OCI-LY7 (cell line): ENCODE measurements at regions not wholly inside any gene's neighbourhood (a gene's known extent, or its start where the extent isn't known, plus 50 kb on each side); places are given as distances from the start of the nearest gene placed in this dataset.

Experiments used
- BruUV-seq: library from RNA; stranded (reverse); fragments of 400-500 nt; replicated peaks from 2 replicates; lab custom pipeline; 2021; lab: Mats Ljungman, UMichigan
- CTCF ChIA-PET: fragments of 300-600 bp; sonication (Branson Sonifier 250); formaldehyde crosslinking; loops from one replicate; lab custom pipeline; 2022; ENCODE audit warnings: antibody characterized with exemption; ENCODE audit not compliant: unreplicated experiment; lab: Charles Lee
- POLR2A ChIA-PET: fragments of 300-600 bp; sonication (Branson Sonifier 250); formaldehyde crosslinking; loops from one replicate; lab custom pipeline; 2022; ENCODE audit warnings: antibody characterized with exemption; lab: Charles Lee
- DNase-seq: peaks from one replicate; pipeline ENCODE4 v3.0.0-alpha.2; 2015; ENCODE audit warnings: low spot score
- H2AFZ ChIP-seq: fragments of 200-600 bp; sonication (generic), shearing (Covaris generic); 2 replicates; pipeline ENCODE4 v1.6.1; 2014; ENCODE audit warnings: mild to moderate bottlenecking, antibody characterized with exemption, low read length, moderate library complexity
- H3K27ac ChIP-seq: fragments of 200-600 bp; sonication (generic); 2 replicates; pipeline ENCODE4 v1.5.1; 2014; ENCODE audit warnings: mixed run types, low read depth, mild to moderate bottlenecking, moderate library complexity, low read length, inconsistent platforms; ENCODE audit not compliant: poor library complexity, severe bottlenecking
- H3K36me3 ChIP-seq: fragments of 200-600 bp; sonication (generic); 2 replicates; pipeline ENCODE4 v1.6.1; 2014; ENCODE audit warnings: mild to moderate bottlenecking, antibody characterized with exemption, low read length, moderate library complexity, mixed read lengths; ENCODE audit not compliant: insufficient read depth
- H3K4me1 ChIP-seq: fragments of 200-600 bp; sonication (generic); 2 replicates; pipeline ENCODE4 v1.5.1; 2014; ENCODE audit warnings: mild to moderate bottlenecking, low read length; ENCODE audit not compliant: insufficient read depth, poor library complexity, severe bottlenecking
- H3K4me2 ChIP-seq: fragments of 200-600 bp; sonication (generic); 2 replicates; pipeline ENCODE4 v1.6.1; 2014; ENCODE audit warnings: mild to moderate bottlenecking, low read length
- H3K4me3 ChIP-seq: fragments of 200-600 bp; sonication (generic); 2 replicates; pipeline ENCODE4 v1.5.1; 2014; ENCODE audit warnings: mild to moderate bottlenecking, low read depth, low read length; ENCODE audit not compliant: poor library complexity, severe bottlenecking
- H3K79me2 ChIP-seq: fragments of 200-600 bp; sonication (generic); 2 replicates; pipeline ENCODE4 v1.6.1; 2016; ENCODE audit warnings: low read depth, mild to moderate bottlenecking, low read length, moderate library complexity, mixed read lengths; ENCODE audit not compliant: insufficient read depth
- H3K9me2 ChIP-seq: fragments of 200-600 bp; sonication (generic); 2 replicates; pipeline ENCODE4 v1.6.1; 2016; ENCODE audit warnings: mild to moderate bottlenecking, low read length, mixed read lengths; ENCODE audit not compliant: insufficient read depth
- H3K9me3 ChIP-seq: fragments of 200-600 bp; sonication (generic); 2 replicates; pipeline ENCODE4 v1.6.1; 2014; ENCODE audit warnings: mild to moderate bottlenecking, mixed run types, low read length, mixed read lengths
- H4K20me1 ChIP-seq: fragments of 200-600 bp; sonication (generic); 2 replicates; pipeline ENCODE4 v1.6.1; 2014; ENCODE audit warnings: mild to moderate bottlenecking, antibody characterized with exemption, low read length, moderate library complexity, mixed read lengths; ENCODE audit not compliant: insufficient read depth
- EZH2phosphoT487 ChIP-seq: fragments of 200-600 bp; sonication (generic); IDR thresholded peaks from 2 replicates; pipeline ENCODE4 v1.6.1; 2018; ENCODE audit warnings: low read depth, borderline replicate concordance, mild to moderate bottlenecking, mixed run types, antibody characterized with exemption, low read length, moderate library complexity, mixed read lengths
- intact Hi-C: fragments of 100-400 bp; cut with micrococcal nuclease; formaldehyde crosslinking; loops from one replicate; pipeline ENCODE4 v1.10.0; 2022; ENCODE audit not compliant: unreplicated experiment
- TF ChIP-seq, protein P1 (sequence below): fragments of 200-600 bp; sonication (generic); conservative IDR thresholded peaks from 2 replicates; pipeline ENCODE4 v1.5.1; 2014; ENCODE audit warnings: mild to moderate bottlenecking, antibody characterized with exemption, low read length, moderate library complexity, mixed read lengths

DNA sequence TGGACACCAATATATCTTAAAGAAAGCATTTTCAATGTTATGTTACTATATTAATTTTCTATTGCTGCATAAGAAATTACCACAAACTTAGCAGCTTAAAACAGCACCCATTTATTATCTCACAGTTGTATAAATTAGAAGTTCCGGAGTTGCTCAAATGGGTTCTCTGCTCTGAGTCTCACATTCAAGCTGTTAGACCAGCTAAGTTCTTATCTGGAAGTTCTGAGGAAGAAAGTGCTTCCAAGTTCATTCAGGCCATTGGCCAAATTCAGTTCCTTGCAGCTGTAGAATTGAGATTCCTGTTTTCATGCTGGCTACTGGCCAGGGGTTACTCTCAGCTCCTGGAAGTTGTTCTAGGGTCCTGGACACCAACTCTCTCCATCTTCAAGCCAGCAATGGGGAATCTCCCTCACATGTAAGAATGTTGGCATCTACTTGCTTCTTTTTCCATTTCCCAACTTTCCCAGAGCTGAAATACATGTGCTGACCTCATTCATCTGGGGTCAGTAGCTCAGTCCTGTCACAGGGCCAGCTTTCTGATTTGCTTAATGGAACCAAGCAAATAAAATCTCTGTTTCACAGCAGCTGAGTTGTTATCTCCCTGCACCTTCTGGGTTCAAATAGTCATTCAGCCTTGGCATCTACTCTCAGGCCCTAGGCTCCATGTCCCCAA, 99.6 kb upstream of the INTU start:
- TF ChIP-seq EZH2phosphoT487 = no peak
- TF ChIP-seq, protein P1, sequence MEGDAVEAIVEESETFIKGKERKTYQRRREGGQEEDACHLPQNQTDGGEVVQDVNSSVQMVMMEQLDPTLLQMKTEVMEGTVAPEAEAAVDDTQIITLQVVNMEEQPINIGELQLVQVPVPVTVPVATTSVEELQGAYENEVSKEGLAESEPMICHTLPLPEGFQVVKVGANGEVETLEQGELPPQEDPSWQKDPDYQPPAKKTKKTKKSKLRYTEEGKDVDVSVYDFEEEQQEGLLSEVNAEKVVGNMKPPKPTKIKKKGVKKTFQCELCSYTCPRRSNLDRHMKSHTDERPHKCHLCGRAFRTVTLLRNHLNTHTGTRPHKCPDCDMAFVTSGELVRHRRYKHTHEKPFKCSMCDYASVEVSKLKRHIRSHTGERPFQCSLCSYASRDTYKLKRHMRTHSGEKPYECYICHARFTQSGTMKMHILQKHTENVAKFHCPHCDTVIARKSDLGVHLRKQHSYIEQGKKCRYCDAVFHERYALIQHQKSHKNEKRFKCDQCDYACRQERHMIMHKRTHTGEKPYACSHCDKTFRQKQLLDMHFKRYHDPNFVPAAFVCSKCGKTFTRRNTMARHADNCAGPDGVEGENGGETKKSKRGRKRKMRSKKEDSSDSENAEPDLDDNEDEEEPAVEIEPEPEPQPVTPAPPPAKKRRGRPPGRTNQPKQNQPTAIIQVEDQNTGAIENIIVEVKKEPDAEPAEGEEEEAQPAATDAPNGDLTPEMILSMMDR = no peak
- Histone ChIP-seq H3K4me1 (no peaks in the 10 kb centered on the region), H3K9me2 (no peaks in the 10 kb centered on the region), H4K20me1 (no peaks in the 10 kb centered on the region), H3K4me2 (no peak overlapping the region), H3K36me3 (no peaks in the 10 kb centered on the region), H3K4me3 (no peak overlapping the region), H2AFZ (no peak overlapping the region), H3K27ac (no peak overlapping the region), H3K79me2 (no peaks in the 10 kb centered on the region), H3K9me3 (no peaks in the 10 kb centered on the region)
- ChIA-PET CTCF (no interaction called here), POLR2A (no interaction called here)
- intact Hi-C loops = no loop called here
- no TSS peak for BruUV-seq
- no peak for DNase-seq

- H3K4me3 ChIP-seq = no peak overlapping the region
- POLR2A ChIA-PET = no interaction called here
- H3K4me1 ChIP-seq = no peaks in the 10 kb centered on the region
- no peaks in the 10 kb centered on the region for H4K20me1 ChIP-seq
- H3K36me3 ChIP-seq = no peaks in the 10 kb centered on the region
- no peaks in the 10 kb centered on the region for H3K9me3 ChIP-seq
- no peak overlapping the region for H2AFZ ChIP-seq
- no peak overlapping the region for H3K27ac ChIP-seq
- no peaks in the 10 kb centered on the region for H3K9me2 ChIP-seq
- CTCF ChIA-PET = no interaction called here
- H3K79me2 ChIP-seq = no peaks in the 10 kb centered on the region
- BruUV-seq = no TSS peak
- H3K4me2 ChIP-seq = no peak overlapping the region
- no peak for DNase-seq
- intact Hi-C loops = no loop called here
- TF ChIP-seq, protein P1 = no peak
- no peak for TF ChIP-seq EZH2phosphoT487
These were observed 98.5 kb upstream of the INTU start for GRCh38 chr4:127534041-127534825.

GRCh38 chr4:127538016-127538415, 94.7 kb upstream of the INTU start:
- Histone ChIP-seq H4K20me1 (no peaks in the 10 kb centered on the region), H3K4me1 (no peaks in the 10 kb centered on the region), H3K4me2 (no peak overlapping the region), H3K27ac (no peak overlapping the region), H3K9me3 (no peaks in the 10 kb centered on the region), H3K4me3 (no peak overlapping the region), H3K9me2 (no peaks in the 10 kb centered on the region), H2AFZ (no peak overlapping the region), H3K36me3 (no peaks in the 10 kb centered on the region), H3K79me2 (no peaks in the 10 kb centered on the region)
- BruUV-seq = no TSS peak
- POLR2A ChIA-PET = no interaction called here
- TF ChIP-seq EZH2phosphoT487 = no peak
- TF ChIP-seq, protein P1 = no peak
- intact Hi-C loops = no loop called here
- no peak for DNase-seq
- CTCF ChIA-PET = no interaction called here
